GM12872 (cell line): ENCODE measurements at regions not wholly inside any gene's neighbourhood (a gene's known extent, or its start where the extent isn't known, plus 50 kb on each side); places are given as distances from the start of the nearest gene placed in this dataset.

Experiments
- CTCF ChIP-seq: IDR thresholded peaks from 3 replicates; pipeline ENCODE4 v1.5.1; 2011; ENCODE audit warnings: low read depth, mild to moderate bottlenecking, low read length, moderate library complexity; ENCODE audit not compliant: insufficient read depth

DNA sequence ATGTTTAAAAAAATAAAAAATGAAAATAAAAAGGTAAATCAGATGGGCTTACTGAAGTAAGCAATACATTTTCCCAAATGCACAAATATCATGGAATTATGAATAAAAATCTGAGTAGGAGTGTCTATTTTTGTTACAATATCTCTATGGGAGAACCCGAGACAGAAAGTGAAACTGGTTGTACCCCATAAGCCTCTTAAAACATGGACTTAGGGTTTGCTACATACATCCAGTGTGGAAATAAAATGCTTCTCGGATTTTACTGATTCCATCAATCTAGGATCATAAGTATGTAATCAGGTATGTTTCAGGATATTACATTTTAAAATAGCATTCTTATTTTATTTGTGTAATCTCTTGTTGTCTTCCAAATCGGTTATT lies 177.8 kb upstream of the CDIN1 start:
- TF ChIP-seq CTCF: no peak

DNA sequence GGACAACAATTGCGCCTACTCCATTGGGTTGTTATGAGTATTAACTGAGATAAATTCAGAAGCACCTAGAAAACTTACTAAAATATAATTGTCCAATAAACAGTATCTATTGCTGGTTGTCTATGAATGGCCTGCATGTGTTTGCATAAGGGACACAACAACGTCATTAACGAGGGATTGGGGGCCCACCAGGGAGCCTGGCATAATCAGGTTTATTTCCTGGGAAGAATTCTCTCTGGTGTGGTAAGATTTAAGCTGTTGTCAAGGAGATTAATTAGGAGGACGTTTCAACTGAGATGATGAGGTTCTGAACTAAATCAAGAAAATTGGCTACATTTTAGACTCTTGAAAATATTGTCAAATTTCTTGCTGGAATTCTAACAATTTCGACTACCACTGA lies 176.1 kb upstream of the CDIN1 start:
- no peak for TF ChIP-seq CTCF

GRCh38 chr15:36406366-36406765 lies 173.1 kb upstream of the CDIN1 start:
- TF ChIP-seq CTCF: no peak

- TF ChIP-seq CTCF: no peak
Observed at GRCh38 chr15:36406911-36407310, 172.5 kb upstream of the CDIN1 start.

DNA sequence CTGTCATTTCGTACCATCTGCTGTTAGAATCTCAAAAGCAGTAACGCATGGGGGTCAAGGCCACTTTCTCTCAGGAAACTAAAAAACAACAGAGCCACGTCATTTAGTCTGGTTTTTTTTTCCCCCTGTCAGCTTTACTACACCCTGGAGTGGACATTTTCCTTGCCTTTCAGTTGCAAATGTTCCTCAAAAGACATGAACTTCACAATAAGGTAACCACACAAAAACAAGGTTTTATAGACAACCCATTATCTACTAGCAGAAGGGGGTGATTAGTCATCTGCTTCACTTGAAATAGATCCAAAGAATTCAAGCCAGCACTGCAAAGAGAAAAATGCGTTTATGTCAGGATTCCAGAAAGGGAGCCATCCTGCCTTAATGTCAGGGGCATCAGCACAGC lies 171.8 kb upstream of the CDIN1 start:
- TF ChIP-seq CTCF: no peak

DNA sequence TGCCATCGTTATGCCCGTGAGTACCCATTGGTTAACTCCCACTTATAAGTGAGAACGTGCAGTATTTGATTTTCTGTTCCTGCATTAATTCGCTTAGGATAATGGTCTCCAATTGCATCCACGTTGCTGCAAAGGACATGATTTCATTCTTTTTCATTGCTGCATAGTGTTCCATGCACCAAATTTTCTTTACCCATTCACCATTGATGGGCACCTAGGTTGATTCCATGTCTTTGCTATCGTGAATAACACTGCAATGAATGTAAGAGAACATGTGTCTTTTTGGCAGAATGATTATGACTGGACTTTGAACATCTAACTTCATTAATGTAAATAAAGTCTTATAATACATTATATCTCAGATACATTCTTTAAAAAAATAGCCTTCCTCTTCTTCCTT lies 169.6 kb upstream of the CDIN1 start:
- no peak for TF ChIP-seq CTCF

DNA sequence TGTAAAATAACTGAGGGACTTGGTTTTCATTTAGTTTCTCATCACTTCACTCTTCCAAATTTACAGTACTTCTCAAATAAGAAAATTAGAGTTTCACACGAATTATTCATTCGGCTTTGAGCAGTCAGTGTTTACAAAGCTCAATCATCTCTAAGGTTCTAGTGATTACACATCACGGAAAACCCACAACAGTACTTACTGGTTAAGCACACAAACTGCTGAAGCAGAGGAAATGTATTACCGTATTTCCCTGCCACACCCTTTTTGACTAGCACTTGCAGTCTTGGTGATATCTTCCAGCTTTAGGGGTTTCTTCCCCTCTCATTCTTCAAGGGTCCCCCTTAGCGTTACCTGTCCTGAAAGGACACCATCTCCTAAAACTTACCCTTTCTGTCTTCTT lies 164.8 kb upstream of the CDIN1 start:
- no peak for TF ChIP-seq CTCF

- TF ChIP-seq CTCF: no peak
Observed at GRCh38 chr15:36415643-36416042, 163.8 kb upstream of the CDIN1 start.
